HEK293 (cell line): ENCODE measurements at regions not wholly inside any gene's neighbourhood (a gene's known extent, or its start where the extent isn't known, plus 50 kb on each side); places are given as distances from the start of the nearest gene placed in this dataset.

Source experiments
- ATF2 ChIP-seq: fragments of 450-650 bp; formaldehyde crosslinking; IDR thresholded peaks from 2 replicates; pipeline ENCODE4 v1.5.1; 2016; ENCODE audit warnings: missing biosample characterization, missing genetic modification characterization, low read depth
- ELK4 ChIP-seq: IDR thresholded peaks from 2 replicates; pipeline ENCODE4 v1.6.1; 2011; ENCODE audit warnings: mild to moderate bottlenecking, low read depth, low read length, borderline replicate concordance
- GLI4 ChIP-seq: fragments of 450-650 bp; formaldehyde crosslinking; IDR thresholded peaks from 2 replicates; pipeline ENCODE4 v1.5.1; 2016; ENCODE audit warnings: missing biosample characterization, missing genetic modification characterization
- GLIS1 ChIP-seq: fragments of 450-650 bp; formaldehyde crosslinking; IDR thresholded peaks from 2 replicates; pipeline ENCODE4 v1.5.1; 2016; ENCODE audit warnings: missing biosample characterization, missing genetic modification characterization
- ZNF302 ChIP-seq: fragments of 450-650 bp; formaldehyde crosslinking; IDR thresholded peaks from 2 replicates; pipeline ENCODE4 v1.5.1; 2016; ENCODE audit warnings: missing biosample characterization, missing genetic modification characterization, low read depth
- ZNF664 ChIP-seq: fragments of 450-650 bp; formaldehyde crosslinking; IDR thresholded peaks from 2 replicates; pipeline ENCODE4 v1.5.1; 2016; ENCODE audit warnings: missing biosample characterization, missing genetic modification characterization
- ZNF670 ChIP-seq: fragments of 450-650 bp; formaldehyde crosslinking; IDR thresholded peaks from 2 replicates; pipeline ENCODE4 v1.5.1; 2016; ENCODE audit warnings: missing biosample characterization, missing genetic modification characterization, low read depth
- ZNF701 ChIP-seq: fragments of 450-650 bp; formaldehyde crosslinking; IDR thresholded peaks from 2 replicates; pipeline ENCODE4 v1.5.1; 2016; ENCODE audit warnings: missing biosample characterization, missing genetic modification characterization

GRCh38 chr2:189231719-189232323, 52.3 kb upstream of the COL5A2 start:
- no peak for TF ChIP-seq ZNF701 (tag by site-specific recombination)
- TF ChIP-seq ZNF664 (tag by site-specific recombination), result no peak
- TF ChIP-seq GLI4, result no peak
- TF ChIP-seq GLIS1 (tag by site-specific recombination), result no peak
- no peak for TF ChIP-seq ZNF670 (tag by site-specific recombination)
- no peak for TF ChIP-seq ELK4
- no peak for TF ChIP-seq ZNF302 (tag by site-specific recombination)
- TF ChIP-seq ATF2 (tag by site-specific recombination), result no peak
